MM.1S (cell line): ENCODE measurements at regions not wholly inside any gene's neighbourhood (a gene's known extent, or its start where the extent isn't known, plus 50 kb on each side); places are given as distances from the start of the nearest gene placed in this dataset.

Experiments used
- EZH2 ChIP-seq: fragments of 300-600 bp; sonication (generic); optimal IDR thresholded peaks from 2 replicates; pipeline ENCODE3; 2017; ENCODE audit warnings: low read depth, mild to moderate bottlenecking, antibody characterized with exemption, low read length, mixed read lengths
- EZH2phosphoT487 ChIP-seq: fragments of 300-600 bp; sonication (generic); IDR thresholded peaks from 2 replicates; pipeline ENCODE4 v1.6.1; 2018; ENCODE audit warnings: antibody characterized with exemption, low read length
- TF ChIP-seq, protein P1 (sequence below): fragments of 300-600 bp; sonication (generic); IDR thresholded peaks from 2 replicates; pipeline ENCODE4 v1.5.1; 2016; ENCODE audit warnings: antibody characterized with exemption, low read length, mixed read lengths

DNA sequence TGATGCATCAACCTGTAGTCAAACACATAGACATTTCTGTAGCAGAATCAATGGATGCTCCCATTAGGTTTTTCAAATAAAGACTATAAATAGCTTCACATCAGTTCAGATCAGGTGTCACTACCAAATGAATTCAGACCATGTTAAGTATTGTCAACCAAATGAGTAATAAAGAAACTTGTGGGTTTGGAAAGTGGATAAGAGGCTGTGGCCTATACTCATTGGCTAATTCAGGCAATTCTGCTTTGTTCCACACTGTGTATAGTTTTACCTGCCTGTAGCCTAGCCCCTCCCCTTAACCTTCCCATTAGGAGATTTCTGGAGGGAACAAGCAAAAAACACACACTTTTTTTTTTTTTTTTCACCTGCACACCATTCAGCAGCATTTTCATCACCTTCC, 321.2 kb downstream of the HLX start:
- TF ChIP-seq, protein P1, sequence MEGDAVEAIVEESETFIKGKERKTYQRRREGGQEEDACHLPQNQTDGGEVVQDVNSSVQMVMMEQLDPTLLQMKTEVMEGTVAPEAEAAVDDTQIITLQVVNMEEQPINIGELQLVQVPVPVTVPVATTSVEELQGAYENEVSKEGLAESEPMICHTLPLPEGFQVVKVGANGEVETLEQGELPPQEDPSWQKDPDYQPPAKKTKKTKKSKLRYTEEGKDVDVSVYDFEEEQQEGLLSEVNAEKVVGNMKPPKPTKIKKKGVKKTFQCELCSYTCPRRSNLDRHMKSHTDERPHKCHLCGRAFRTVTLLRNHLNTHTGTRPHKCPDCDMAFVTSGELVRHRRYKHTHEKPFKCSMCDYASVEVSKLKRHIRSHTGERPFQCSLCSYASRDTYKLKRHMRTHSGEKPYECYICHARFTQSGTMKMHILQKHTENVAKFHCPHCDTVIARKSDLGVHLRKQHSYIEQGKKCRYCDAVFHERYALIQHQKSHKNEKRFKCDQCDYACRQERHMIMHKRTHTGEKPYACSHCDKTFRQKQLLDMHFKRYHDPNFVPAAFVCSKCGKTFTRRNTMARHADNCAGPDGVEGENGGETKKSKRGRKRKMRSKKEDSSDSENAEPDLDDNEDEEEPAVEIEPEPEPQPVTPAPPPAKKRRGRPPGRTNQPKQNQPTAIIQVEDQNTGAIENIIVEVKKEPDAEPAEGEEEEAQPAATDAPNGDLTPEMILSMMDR = no peak
- TF ChIP-seq EZH2 = no peak
- no peak for TF ChIP-seq EZH2phosphoT487
